HAP-1 (cell line): ENCODE measurements at regions not wholly inside any gene's neighbourhood (a gene's known extent, or its start where the extent isn't known, plus 50 kb on each side); places are given as distances from the start of the nearest gene placed in this dataset.
"Not testable (repeated sequence)": the region's sequence is repeated elsewhere in the genome, so short reads cannot be mapped to it uniquely, and the experiment has no call there.

Experiments
- DNase-seq, 2 experiments: peaks; one replicate each; pipeline ENCODE4 v3.0.0-alpha.2; 2016 to 2020; ENCODE audit warnings: low spot score in 2 of 2
- H3K27me3 ChIP-seq: fragments of 250-450 bp; sonication (Bioruptor Pico); 2 replicates; pipeline ENCODE4 v1.5.1; 2020; ENCODE audit warnings: low read depth, mild to moderate bottlenecking, moderate library complexity
- H3K36me3 ChIP-seq: fragments of 250-450 bp; sonication (Bioruptor Pico); replicated peaks from 2 replicates; pipeline ENCODE4 v1.5.1; 2020; ENCODE audit warnings: mild to moderate bottlenecking
- H3K4me1 ChIP-seq: fragments of 250-450 bp; sonication (Bioruptor Pico); 2 replicates; pipeline ENCODE4 v1.5.1; 2020; ENCODE audit warnings: mild to moderate bottlenecking
- H3K4me3 ChIP-seq: fragments of 250-450 bp; sonication (Bioruptor Pico); 2 replicates; pipeline ENCODE4 v1.5.1; 2020; ENCODE audit warnings: mild to moderate bottlenecking, moderate library complexity
- H3K9me3 ChIP-seq: fragments of 250-450 bp; sonication (Bioruptor Pico); 2 replicates; pipeline ENCODE4 v1.5.1; 2020; ENCODE audit warnings: mild to moderate bottlenecking, moderate library complexity
- in situ Hi-C: fragments of 300-500 bp; cut with MboI; formaldehyde crosslinking; loops from 3 replicates; pipeline ENCODE4 v1.14.3; 2020; ENCODE audit warnings: low sequenced_read_pairs, inconsistent platforms, mixed read lengths

DNA sequence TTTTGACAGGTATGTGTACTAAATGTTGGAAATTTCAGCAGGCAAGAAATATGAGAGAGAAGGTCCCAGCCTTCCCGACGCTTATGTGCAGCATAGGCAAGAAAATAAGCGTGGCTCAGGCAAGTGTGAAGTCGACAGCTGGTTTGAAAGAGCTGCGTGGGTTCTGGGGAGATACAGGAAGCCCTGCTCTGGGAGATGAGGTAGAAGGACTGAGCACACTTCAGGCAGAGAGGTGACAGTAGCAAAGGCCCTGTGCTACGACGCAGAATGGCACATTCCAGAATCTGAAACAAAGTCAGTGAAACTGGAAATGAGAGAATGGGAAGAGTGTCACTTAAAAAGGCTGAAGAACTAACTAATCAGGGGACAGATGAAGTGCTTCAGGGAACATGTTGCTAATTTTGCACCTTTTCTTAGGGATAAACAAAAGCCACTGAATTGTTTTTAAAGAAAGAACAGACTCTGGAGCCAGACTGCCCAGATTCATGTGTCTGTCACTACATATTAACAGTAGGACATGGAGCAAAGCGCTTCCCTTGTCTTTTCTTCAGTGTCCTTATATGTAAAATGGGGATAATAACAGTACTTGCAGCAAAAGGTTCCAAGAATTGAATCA lies 160.1 kb downstream of the SPRY2 start:
- no peaks in the 10 kb centered on the region for H3K36me3 ChIP-seq
- no peaks in the 10 kb centered on the region; the same call in 1 of the 2 replicates for H3K4me1 ChIP-seq
- no peak overlapping the region for H3K4me3 ChIP-seq
- H3K27me3 ChIP-seq = no peaks in the 10 kb centered on the region
- in situ Hi-C loops = no loop called here
- no peak for DNase-seq
- no peaks in the 10 kb centered on the region for H3K9me3 ChIP-seq

DNA sequence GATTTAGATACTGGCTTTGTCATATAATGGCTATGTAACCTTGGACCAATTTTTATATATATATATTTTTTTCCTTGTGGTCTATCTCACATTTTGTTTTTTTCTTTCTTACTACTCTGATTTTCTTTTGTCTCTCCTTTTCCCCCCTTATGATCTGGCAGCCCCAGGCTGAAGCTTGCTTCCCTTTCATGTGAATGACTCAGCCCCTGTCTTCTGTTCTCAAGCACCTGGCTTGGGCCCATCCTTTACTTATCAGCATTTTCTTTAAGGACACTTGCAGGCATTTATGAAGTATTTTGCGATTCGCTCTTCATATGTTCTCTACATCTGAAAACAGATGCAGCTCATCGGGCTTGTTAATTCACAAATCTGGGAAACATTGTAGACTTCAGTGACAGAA lies 163.6 kb downstream of the SPRY2 start:
- in situ Hi-C loops = no loop called here

DNA sequence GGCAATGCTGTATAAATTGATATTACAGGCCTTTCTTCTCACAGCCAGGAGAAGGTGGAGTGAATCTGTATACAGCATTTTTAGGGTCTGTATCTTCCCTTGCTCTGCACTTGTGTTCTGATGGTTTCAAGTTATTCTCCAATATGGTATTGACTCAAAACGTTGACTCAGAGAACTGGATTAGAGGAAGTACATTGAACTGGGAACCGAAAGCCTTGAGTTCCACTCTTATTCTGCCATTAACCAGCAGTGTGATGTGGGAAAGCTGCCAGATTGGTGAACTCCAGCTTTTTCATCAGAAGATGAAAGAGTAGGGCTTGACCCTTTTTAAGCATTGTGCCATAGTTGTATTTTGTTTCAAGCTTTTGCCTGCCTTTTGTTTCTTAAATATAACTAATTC lies 167.7 kb downstream of the SPRY2 start:
- in situ Hi-C loops = no loop called here
- H3K27me3 ChIP-seq = no peaks in the 10 kb centered on the region
- H3K4me1 ChIP-seq = peaks cover 9% of the 10 kb centered on the region
- no peak overlapping the region for H3K4me3 ChIP-seq
- H3K9me3 ChIP-seq = no peaks in the 10 kb centered on the region
- H3K36me3 ChIP-seq = no peaks in the 10 kb centered on the region
- DNase-seq = no peak

More for the DNA sequence above, 163.6 kb downstream of the SPRY2 start:
- H3K27me3 ChIP-seq = no peaks in the 10 kb centered on the region
- no peaks in the 10 kb centered on the region for H3K9me3 ChIP-seq
- peaks cover 9% of the 10 kb centered on the region for H3K4me1 ChIP-seq
- DNase-seq = no peak
- H3K36me3 ChIP-seq = no peaks in the 10 kb centered on the region
- no peak overlapping the region for H3K4me3 ChIP-seq

DNA sequence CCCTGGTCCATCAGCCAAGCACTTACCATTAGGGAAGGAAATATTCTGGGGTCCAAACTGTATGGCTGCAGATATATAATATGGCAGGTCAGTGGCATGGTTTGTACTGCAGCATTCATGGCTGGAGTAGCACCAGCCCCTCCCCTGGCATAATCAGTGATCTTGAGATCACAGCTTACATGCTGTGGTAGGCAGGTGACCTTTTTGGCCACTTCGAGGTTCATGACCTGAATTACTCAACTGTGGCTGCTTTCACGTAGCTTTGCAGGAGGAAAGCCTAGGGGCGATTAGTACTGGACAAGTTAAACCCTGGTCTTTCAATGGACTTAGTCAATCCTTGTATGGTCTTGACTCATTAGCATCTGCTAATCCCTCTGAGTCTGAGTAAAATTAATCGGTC lies 169.8 kb downstream of the SPRY2 start:
- DNase-seq = no peak
- no peaks in the 10 kb centered on the region for H3K36me3 ChIP-seq
- in situ Hi-C loops = no loop called here
- peaks cover 9% of the 10 kb centered on the region for H3K4me1 ChIP-seq
- H3K4me3 ChIP-seq = no peak overlapping the region
- no peaks in the 10 kb centered on the region for H3K9me3 ChIP-seq
- H3K27me3 ChIP-seq = no peaks in the 10 kb centered on the region

DNA sequence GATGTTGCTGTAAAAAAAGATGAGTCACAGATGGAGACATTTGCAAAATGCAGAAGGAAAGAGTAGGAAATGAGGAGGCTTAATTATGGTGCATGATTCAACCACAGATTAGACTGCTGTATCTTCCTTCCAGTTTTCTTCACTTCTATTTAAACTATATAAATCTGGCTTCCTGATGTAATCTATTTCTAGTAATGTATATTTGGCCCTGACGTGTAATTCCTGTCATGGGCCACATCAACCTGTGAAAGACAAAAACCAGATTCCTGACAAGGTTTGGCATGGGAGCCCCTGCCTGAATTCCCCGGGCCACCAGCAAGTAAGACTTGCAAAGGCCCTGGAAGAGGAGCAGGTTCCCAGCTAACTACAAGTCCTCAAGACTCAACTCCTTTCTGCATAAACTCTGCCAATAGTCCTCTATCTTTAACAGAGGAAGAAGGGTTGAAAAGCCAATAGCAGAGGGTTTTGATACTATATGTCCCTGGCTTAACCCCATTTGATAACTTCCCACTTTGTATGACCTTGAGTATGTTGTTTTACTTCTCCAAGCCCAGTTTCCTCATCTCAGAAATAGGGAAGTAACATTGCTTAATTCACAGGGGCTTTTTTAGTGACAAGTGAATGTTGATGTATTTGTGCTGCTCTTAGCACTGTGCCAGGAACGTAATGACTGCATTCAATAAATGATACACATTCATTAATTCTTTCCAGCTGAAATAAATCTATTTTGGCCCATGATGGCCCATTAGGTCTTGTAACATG lies 172.7 kb downstream of the SPRY2 start:
- in situ Hi-C loops = no loop called here
- H3K9me3 ChIP-seq = no peaks in the 10 kb centered on the region
- DNase-seq = no peak
- no peaks in the 10 kb centered on the region for H3K4me1 ChIP-seq
- no peak overlapping the region for H3K4me3 ChIP-seq
- no peaks in the 10 kb centered on the region for H3K36me3 ChIP-seq
- H3K27me3 ChIP-seq = no peaks in the 10 kb centered on the region

DNA sequence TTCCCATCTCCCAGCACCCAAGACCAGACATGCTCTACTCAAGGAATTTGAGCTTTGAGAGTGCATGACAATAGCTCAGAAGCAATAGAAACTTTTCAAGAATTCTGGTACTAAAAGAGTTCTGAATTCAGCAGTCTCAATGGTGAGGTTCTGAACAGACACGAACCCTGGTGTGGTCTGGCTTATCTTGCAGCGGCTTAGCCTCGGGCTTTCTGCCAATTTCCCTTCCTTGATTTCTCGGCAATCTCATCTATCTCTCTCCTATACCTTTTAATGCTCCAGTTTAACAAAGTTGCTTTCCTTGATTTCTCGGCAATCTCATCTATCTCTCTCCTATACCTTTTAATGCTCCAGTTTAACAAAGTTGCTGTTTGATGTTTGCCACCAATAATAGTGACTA lies 174.6 kb downstream of the SPRY2 start:
- no peak overlapping the region for H3K4me3 ChIP-seq
- DNase-seq = no peak
- in situ Hi-C loops = no loop called here
- no peaks in the 10 kb centered on the region for H3K4me1 ChIP-seq
- no peaks in the 10 kb centered on the region for H3K36me3 ChIP-seq
- H3K9me3 ChIP-seq = no peaks in the 10 kb centered on the region
- H3K27me3 ChIP-seq = no peaks in the 10 kb centered on the region

DNA sequence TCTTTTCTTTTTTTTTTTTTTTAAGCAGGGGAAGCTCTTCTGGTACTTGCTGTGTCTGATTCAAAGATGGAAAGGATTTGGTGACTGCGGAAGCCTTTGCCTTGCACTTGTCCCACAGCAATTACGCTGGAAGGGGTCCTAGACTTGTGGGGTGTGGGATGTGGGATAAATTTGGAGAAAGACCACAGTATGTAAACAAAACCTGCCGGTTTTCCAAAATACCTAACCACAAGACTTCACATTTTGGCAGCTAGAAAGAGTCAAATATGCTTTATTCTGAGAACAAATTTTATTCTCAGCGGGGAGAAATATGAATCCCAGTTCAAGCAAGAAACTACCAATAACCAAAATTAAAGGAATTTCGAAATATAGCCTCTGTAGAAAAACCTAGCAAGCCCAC lies 176.5 kb downstream of the SPRY2 start:
- Histone ChIP-seq H3K4me1 (no peaks in the 10 kb centered on the region), H3K4me3 (no peak overlapping the region), H3K36me3 (no peaks in the 10 kb centered on the region), H3K9me3 (no peaks in the 10 kb centered on the region), H3K27me3 (no peaks in the 10 kb centered on the region)
- no peak for DNase-seq
- in situ Hi-C loops = no loop called here

DNA sequence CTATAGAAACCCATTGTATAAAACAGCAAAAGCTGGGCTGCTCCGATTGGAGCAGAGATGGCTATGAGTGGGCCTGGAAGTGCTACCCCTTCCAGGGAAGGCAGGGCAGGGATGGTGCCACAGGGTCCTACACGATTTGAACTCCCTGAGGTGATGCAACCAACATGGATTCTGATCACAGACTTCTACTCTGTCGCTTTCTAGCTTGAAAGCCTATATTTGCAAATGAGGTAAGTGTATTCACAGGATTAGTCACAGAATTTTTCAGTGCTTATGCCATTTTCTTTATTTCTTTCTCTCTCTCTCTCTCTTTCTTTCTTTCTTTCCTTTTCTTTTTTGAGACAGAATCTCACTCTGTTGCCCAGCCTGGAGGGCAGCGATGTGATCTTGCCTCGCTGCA lies 179.0 kb downstream of the SPRY2 start:
- no peak for DNase-seq
- H3K9me3 ChIP-seq = no peaks in the 10 kb centered on the region
- H3K27me3 ChIP-seq = no peaks in the 10 kb centered on the region
- no peaks in the 10 kb centered on the region for H3K36me3 ChIP-seq
- H3K4me3 ChIP-seq = no peak overlapping the region
- in situ Hi-C loops = no loop called here
- no peaks in the 10 kb centered on the region for H3K4me1 ChIP-seq

DNA sequence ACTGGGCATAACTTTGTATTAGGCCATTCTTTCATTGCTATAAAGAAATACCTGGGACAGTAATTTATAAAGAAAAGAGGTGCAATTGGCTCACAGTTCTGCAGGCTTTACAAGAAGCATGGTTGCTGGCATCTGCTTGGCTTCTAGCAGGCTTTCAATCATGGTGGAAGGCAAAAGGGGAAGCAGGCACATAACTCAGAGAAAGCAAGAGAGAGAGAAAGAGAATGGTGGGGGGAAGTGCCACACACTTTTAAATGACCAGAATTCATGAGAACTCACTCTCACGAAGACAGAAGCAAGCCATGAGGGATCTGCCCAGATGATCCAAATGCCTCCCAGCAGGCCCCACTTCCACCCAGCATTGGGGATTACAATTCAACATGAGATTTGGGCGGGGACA lies 179.7 kb downstream of the SPRY2 start:
- in situ Hi-C loops = no loop called here

DNA sequence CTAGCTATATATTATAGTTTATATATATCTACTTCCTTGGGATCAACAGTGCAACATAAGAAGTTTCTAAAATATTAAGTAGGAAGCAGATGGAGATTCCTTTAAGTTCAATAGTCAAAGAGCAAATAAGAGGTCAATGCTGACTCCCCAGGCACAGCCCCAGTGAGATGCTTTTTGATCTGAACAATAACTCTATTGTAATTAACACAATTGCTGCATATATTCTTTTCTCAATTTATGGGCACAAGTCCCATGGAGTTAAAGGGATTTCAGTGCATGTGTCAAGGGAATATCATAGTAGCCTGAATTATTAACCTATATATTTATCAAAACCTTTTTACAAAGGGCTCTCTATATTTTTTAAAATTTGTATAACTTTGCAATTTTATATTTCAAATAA lies 180.8 kb downstream of the SPRY2 start:
- H3K36me3 ChIP-seq = no peaks in the 10 kb centered on the region
- peak in 1 of 2 experiments; percentile 11 for DNase-seq
- in situ Hi-C loops = no loop called here
- H3K27me3 ChIP-seq = no peaks in the 10 kb centered on the region
- no peaks in the 10 kb centered on the region for H3K4me1 ChIP-seq
- no peaks in the 10 kb centered on the region for H3K9me3 ChIP-seq
- H3K4me3 ChIP-seq = no peak overlapping the region

More for the DNA sequence above, 179.7 kb downstream of the SPRY2 start:
- no peaks in the 10 kb centered on the region for H3K4me1 ChIP-seq
- H3K36me3 ChIP-seq = no peaks in the 10 kb centered on the region
- H3K4me3 ChIP-seq = no peak overlapping the region
- H3K9me3 ChIP-seq = no peaks in the 10 kb centered on the region
- H3K27me3 ChIP-seq = no peaks in the 10 kb centered on the region
- DNase-seq = no peak

DNA sequence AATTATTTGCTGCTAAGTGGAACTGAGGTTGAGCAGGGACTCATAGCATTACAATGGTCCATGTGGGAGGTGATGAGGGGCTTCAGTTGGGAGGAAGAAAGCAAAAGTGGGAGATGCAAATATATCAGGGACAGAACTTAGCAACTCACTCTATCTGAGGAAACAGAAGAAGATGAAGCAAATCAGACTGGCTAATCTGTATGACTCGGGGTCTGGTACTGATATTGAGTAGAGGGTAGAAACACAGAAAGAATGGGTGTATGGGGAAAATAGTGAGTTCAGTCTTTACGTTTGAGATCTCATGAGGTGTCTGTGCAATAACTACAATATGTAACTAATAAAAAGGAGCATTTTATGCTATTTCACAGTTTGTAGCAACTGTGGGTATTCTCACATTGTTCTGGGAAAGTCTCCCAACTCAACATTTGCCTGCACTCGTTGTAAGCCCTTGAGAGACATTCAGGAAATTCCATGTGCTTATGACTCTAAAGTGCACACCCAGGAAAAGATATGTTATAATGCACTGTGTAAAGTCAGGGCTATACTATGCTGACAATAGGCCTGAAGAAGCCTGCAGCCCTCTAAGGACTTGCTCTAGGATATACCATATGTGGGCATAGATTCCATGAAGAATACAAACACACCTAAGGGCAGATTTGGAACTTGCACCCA lies 183.5 kb downstream of the SPRY2 start:
- no peak for DNase-seq
- no peaks in the 10 kb centered on the region for H3K9me3 ChIP-seq
- H3K4me3 ChIP-seq = no peak overlapping the region
- H3K36me3 ChIP-seq = no peaks in the 10 kb centered on the region
- H3K4me1 ChIP-seq = no peaks in the 10 kb centered on the region
- in situ Hi-C loops = no loop called here
- H3K27me3 ChIP-seq = no peaks in the 10 kb centered on the region

DNA sequence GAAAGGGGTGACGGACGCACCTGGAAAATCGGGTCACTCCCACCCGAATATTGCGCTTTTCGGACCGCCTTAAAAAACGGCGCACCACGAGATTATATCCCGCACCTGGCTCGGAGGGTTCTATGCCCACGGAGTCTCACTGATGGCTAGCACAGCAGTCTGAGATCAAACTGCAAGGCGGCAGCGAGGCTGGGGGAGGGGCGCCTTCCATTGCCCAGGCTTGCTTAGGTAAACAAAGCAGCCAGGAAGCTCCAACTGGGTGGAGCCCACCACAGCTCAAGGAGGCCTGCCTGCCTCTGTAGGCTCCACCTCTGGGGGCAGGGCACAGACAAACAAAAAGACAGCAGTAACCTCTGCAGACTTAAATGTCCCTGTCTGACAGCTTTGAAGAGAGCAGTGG lies 188.8 kb downstream of the SPRY2 start:
- DNase-seq, H3K9me3 ChIP-seq, H3K4me1 ChIP-seq, H3K27me3 ChIP-seq, H3K4me3 ChIP-seq, in situ Hi-C loops, H3K36me3 ChIP-seq: not testable (repeated sequence)

DNA sequence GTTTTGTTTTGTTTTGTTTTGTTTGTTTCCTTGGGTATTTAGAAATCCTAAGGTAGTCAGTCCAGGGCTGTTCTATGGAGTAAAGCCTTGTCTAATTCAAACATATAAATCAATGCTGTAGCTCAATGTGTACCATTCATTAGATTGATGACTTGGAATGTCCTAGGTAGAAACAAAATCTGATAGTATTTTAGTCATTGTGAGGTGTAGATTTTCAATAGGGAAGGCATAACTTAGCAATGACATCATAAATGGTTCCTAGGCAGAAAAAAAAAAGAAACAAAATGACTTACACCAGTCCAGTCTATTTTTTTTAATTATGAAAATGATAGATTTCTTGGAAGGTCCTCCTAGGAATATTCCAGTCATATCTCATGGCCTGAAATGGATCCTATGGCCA lies 189.9 kb downstream of the SPRY2 start:
- in situ Hi-C loops = no loop called here
- H3K4me3 ChIP-seq = no peak overlapping the region
- no peaks in the 10 kb centered on the region for H3K4me1 ChIP-seq
- no peak for DNase-seq
- no peaks in the 10 kb centered on the region for H3K27me3 ChIP-seq
- H3K9me3 ChIP-seq = no peaks in the 10 kb centered on the region
- H3K36me3 ChIP-seq = no peaks in the 10 kb centered on the region

DNA sequence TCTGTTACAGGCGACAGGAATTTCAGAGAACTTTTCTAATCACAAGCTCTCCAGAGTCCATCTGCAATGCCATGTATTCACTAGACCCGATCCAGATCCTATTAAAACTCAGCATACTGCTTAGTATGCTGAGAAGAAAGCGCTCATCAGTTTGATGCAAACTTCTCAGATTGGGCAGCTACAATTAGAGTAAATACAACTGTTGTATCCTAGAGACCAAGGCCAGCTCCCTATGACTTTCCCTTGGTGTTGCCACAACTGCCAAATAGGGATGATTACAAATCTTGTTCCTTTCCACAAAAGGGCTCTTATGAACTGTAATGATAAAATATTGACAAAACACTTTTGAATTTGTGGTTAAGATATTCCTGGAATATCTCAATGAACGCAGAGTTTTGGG lies 191.2 kb downstream of the SPRY2 start:
- H3K9me3 ChIP-seq = no peaks in the 10 kb centered on the region
- H3K4me3 ChIP-seq = no peak overlapping the region
- no peak for DNase-seq
- in situ Hi-C loops = no loop called here
- no peaks in the 10 kb centered on the region for H3K4me1 ChIP-seq
- no peaks in the 10 kb centered on the region for H3K27me3 ChIP-seq
- no peaks in the 10 kb centered on the region for H3K36me3 ChIP-seq
